ENCODE measurements at regions not wholly inside any gene's neighbourhood (a gene's known extent, or its start where the extent isn't known, plus 50 kb on each side); places are given as distances from the start of the nearest gene placed in this dataset.

DNA sequence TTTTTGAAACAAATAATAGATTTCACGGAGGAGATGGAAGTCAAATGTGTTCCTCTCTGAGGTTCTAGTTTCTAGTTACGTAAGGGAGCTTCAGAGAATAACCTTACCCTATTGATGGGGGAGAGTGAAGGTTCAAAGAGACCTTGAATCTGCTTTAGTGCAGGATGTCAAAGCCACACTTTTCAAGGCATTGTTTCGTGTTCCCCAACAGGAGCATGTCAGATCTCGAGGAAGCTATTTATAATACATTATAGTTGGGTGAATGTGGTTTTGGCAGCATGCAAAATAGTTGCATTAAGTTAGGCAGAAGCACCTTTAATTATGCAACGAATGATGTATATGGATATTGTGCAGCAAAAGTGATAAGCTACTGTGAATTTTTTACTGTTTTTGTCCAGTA, 614.9 kb downstream of the SLC16A7 start:
- Histone ChIP-seq H3K36me3 (ENCODE audit: insufficient read depth, low read length) (no peaks in the 10 kb centered on the region), H3K27me3 (ENCODE audit: insufficient read depth, low read depth, low read length) (no peaks in the 10 kb centered on the region), H3K4me2 (ENCODE audit: low read length) (no peak overlapping the region), H3K9me2 (ENCODE audit: insufficient read depth, low read length) (no peaks in the 10 kb centered on the region), H3K4me3 (ENCODE audit: low read length) (no peak overlapping the region), H3K27ac (ENCODE audit: low read length) (no peak overlapping the region), H4K20me1 (ENCODE audit: insufficient read depth) (no peaks in the 10 kb centered on the region), H3K79me2 (replicated peaks; ENCODE audit: insufficient read depth, low read length) (no peaks in the 10 kb centered on the region), H3K9ac (ENCODE audit: low read length) (no peak overlapping the region), H2AFZ (ENCODE audit: low read depth, low read length) (no peak overlapping the region), H3F3A (ENCODE audit: insufficient read depth, low read length, poor library complexity, severe bottlenecking) (no peaks in the 10 kb centered on the region), H3K9me3 (ENCODE audit: low read length) (no peaks in the 10 kb centered on the region)
- TF ChIP-seq SMC3 (conservative IDR thresholded peaks at IDR 0.05; ENCODE audit: poor library complexity) (no peak), MXI1 (conservative IDR thresholded peaks at IDR 0.05; ENCODE audit: poor library complexity, severe bottlenecking) (no peak), EZH2 (IDR thresholded peaks at IDR 0.05; ENCODE audit: borderline replicate concordance, insufficient read depth, low read length, poor library complexity, severe bottlenecking) (no peak), REST (IDR thresholded peaks at IDR 0.05; ENCODE audit: borderline replicate concordance) (no peak), EP300 (conservative IDR thresholded peaks at IDR 0.05; ENCODE audit: poor library complexity, severe bottlenecking) (no peak), TAF1 (IDR thresholded peaks at IDR 0.05; ENCODE audit: low read depth) (no peak), POLR2AphosphoS5 (IDR thresholded peaks at IDR 0.05) (no peak), RAD21 (conservative IDR thresholded peaks at IDR 0.05) (no peak), CTCF (IDR thresholded peaks at IDR 0.05; ENCODE audit: poor library complexity, severe bottlenecking) (no peak)

GRCh38 chr12:60211244-60211643, 615.4 kb downstream of the SLC16A7 start:
- Histone ChIP-seq H3K4me3 (ENCODE audit: low read length) (no peak overlapping the region), H3K36me3 (ENCODE audit: insufficient read depth, low read length) (no peaks in the 10 kb centered on the region), H3K27me3 (ENCODE audit: insufficient read depth, low read depth, low read length) (no peaks in the 10 kb centered on the region), H3K9me2 (ENCODE audit: insufficient read depth, low read length) (no peaks in the 10 kb centered on the region), H4K20me1 (ENCODE audit: insufficient read depth) (no peaks in the 10 kb centered on the region), H3K27ac (ENCODE audit: low read length) (no peak overlapping the region), H3K9ac (ENCODE audit: low read length) (no peak overlapping the region), H3K9me3 (ENCODE audit: low read length) (no peaks in the 10 kb centered on the region), H2AFZ (ENCODE audit: low read depth, low read length) (no peak overlapping the region), H3F3A (ENCODE audit: insufficient read depth, low read length, poor library complexity, severe bottlenecking) (no peaks in the 10 kb centered on the region), H3K79me2 (replicated peaks; ENCODE audit: insufficient read depth, low read length) (no peaks in the 10 kb centered on the region), H3K4me2 (ENCODE audit: low read length) (no peak overlapping the region)
- TF ChIP-seq EP300 (conservative IDR thresholded peaks at IDR 0.05; ENCODE audit: poor library complexity, severe bottlenecking): no peak
- no peak for TF ChIP-seq MXI1 (conservative IDR thresholded peaks at IDR 0.05; ENCODE audit: poor library complexity, severe bottlenecking)
- TF ChIP-seq EZH2 (IDR thresholded peaks at IDR 0.05; ENCODE audit: borderline replicate concordance, insufficient read depth, low read length, poor library complexity, severe bottlenecking): no peak
- TF ChIP-seq RAD21 (conservative IDR thresholded peaks at IDR 0.05): no peak
- TF ChIP-seq TAF1 (IDR thresholded peaks at IDR 0.05; ENCODE audit: low read depth): no peak
- no peak for TF ChIP-seq SMC3 (conservative IDR thresholded peaks at IDR 0.05; ENCODE audit: poor library complexity)
- TF ChIP-seq POLR2AphosphoS5 (IDR thresholded peaks at IDR 0.05): no peak
- TF ChIP-seq REST (IDR thresholded peaks at IDR 0.05; ENCODE audit: borderline replicate concordance): no peak
- TF ChIP-seq CTCF (IDR thresholded peaks at IDR 0.05; ENCODE audit: poor library complexity, severe bottlenecking): no peak

Data from neural cell (in vitro differentiated cells).